ENCODE measurements at regions not wholly inside any gene's neighbourhood (a gene's known extent, or its start where the extent isn't known, plus 50 kb on each side); places are given as distances from the start of the nearest gene placed in this dataset.

GRCh38 chr15:35209838-35210237 is 124.7 kb upstream of the NANOGP8 start:
- ATAC-seq (no peak), DNase-seq (no peak)
- H3K27ac ChIP-seq (ENCODE audit: low read length) = no peak overlapping the region
- H3K9me3 ChIP-seq (ENCODE audit: control insufficient read depth, insufficient read depth, low read length) = no peaks in the 10 kb centered on the region
- intact Hi-C loops (cut with micrococcal nuclease) = no loop called here
- Mint-ChIP-seq H3K4me1 (no peaks in the 10 kb centered on the region), H3K27me3 (ENCODE audit: low read depth in 2 of 2) (no peaks in the 10 kb centered on the region), H3K4me3 (no peak overlapping the region), H3K36me3 (no peaks in the 10 kb centered on the region), H3K9me3 (peaks cover 2% of the 10 kb centered on the region in 2 donors), H3K27ac (no peak overlapping the region)
- no peak overlapping the region for H3K4me3 ChIP-seq (ENCODE audit: low read length)
- no peaks in the 10 kb centered on the region for H3K36me3 ChIP-seq (ENCODE audit: control insufficient read depth, insufficient read depth, low read length)
- WGBS (ENCODE audit: insufficient coverage) = no CpG with 5 or more reads among the region's 1 CpG
- no peaks in the 10 kb centered on the region for H3K27me3 ChIP-seq (ENCODE audit: control insufficient read depth, insufficient read depth, low read length)
- TF ChIP-seq CTCF (IDR thresholded peaks at IDR 0.05) = no peak
- no peaks in the 10 kb centered on the region for H3K4me1 ChIP-seq (ENCODE audit: control insufficient read depth, insufficient read depth, low read length)

GRCh38 chr15:35208353-35208752 is 123.3 kb upstream of the NANOGP8 start:
- H3K27me3 Mint-ChIP-seq (ENCODE audit: low read depth in 2 of 2) = no peaks in the 10 kb centered on the region
- peaks cover 0 to 2% of the 10 kb centered on the region in 2 donors for H3K9me3 Mint-ChIP-seq
- no peaks in the 10 kb centered on the region for H3K36me3 ChIP-seq (ENCODE audit: control insufficient read depth, insufficient read depth, low read length)
- TF ChIP-seq CTCF (IDR thresholded peaks at IDR 0.05) = no peak
- intact Hi-C loops (cut with micrococcal nuclease) = no loop called here
- H3K27ac Mint-ChIP-seq = no peak overlapping the region
- H3K36me3 Mint-ChIP-seq = no peaks in the 10 kb centered on the region
- no peak overlapping the region for H3K4me3 Mint-ChIP-seq
- H3K27ac ChIP-seq (ENCODE audit: low read length) = no peak overlapping the region
- H3K4me3 ChIP-seq (ENCODE audit: low read length) = no peak overlapping the region
- ATAC-seq = no peak
- H3K4me1 Mint-ChIP-seq = no peaks in the 10 kb centered on the region
- WGBS (ENCODE audit: insufficient coverage) = 80% methylated on average over 2 of the region's 3 CpGs
- no peaks in the 10 kb centered on the region for H3K27me3 ChIP-seq (ENCODE audit: control insufficient read depth, insufficient read depth, low read length)
- H3K4me1 ChIP-seq (ENCODE audit: control insufficient read depth, insufficient read depth, low read length) = no peaks in the 10 kb centered on the region
- no peaks in the 10 kb centered on the region for H3K9me3 ChIP-seq (ENCODE audit: control insufficient read depth, insufficient read depth, low read length)
- no peak for DNase-seq

- Mint-ChIP-seq H3K4me3 (no peak overlapping the region), H3K27ac (no peak overlapping the region), H3K36me3 (no peaks in the 10 kb centered on the region), H3K27me3 (ENCODE audit: low read depth in 2 of 2) (no peaks in the 10 kb centered on the region), H3K4me1 (no peaks in the 10 kb centered on the region), H3K9me3 (no peaks in the 10 kb centered on the region)
- ATAC-seq = no peak
- intact Hi-C loops (cut with micrococcal nuclease) = no loop called here
- WGBS (ENCODE audit: insufficient coverage) = no CpG with 5 or more reads among the region's 2 CpGs
- no peaks in the 10 kb centered on the region for H3K4me1 ChIP-seq (ENCODE audit: control insufficient read depth, insufficient read depth, low read length)
- no peaks in the 10 kb centered on the region for H3K36me3 ChIP-seq (ENCODE audit: control insufficient read depth, insufficient read depth, low read length)
- H3K27me3 ChIP-seq (ENCODE audit: control insufficient read depth, insufficient read depth, low read length) = no peaks in the 10 kb centered on the region
- no peak overlapping the region for H3K27ac ChIP-seq (ENCODE audit: low read length)
- H3K9me3 ChIP-seq (ENCODE audit: control insufficient read depth, insufficient read depth, low read length) = no peaks in the 10 kb centered on the region
- no peak for TF ChIP-seq CTCF (IDR thresholded peaks at IDR 0.05)
- no peak for DNase-seq
- H3K4me3 ChIP-seq (ENCODE audit: low read length) = no peak overlapping the region
Observed at GRCh38 chr15:35206060-35206675, 121.1 kb upstream of the NANOGP8 start.

- no peak overlapping the region for H3K4me3 ChIP-seq (ENCODE audit: low read length)
- H3K36me3 Mint-ChIP-seq = no peaks in the 10 kb centered on the region
- H3K27ac Mint-ChIP-seq = no peak overlapping the region
- ATAC-seq (no peak), DNase-seq (no peak)
- H3K9me3 ChIP-seq (ENCODE audit: control insufficient read depth, insufficient read depth, low read length) = no peaks in the 10 kb centered on the region
- H3K4me1 ChIP-seq (ENCODE audit: control insufficient read depth, insufficient read depth, low read length) = no peaks in the 10 kb centered on the region
- 88% methylated on average over 1 of the region's 1 CpG for WGBS (ENCODE audit: insufficient coverage)
- peaks cover 0 to 3% of the 10 kb centered on the region in 2 donors for H3K9me3 Mint-ChIP-seq
- no peak overlapping the region for H3K4me3 Mint-ChIP-seq
- no peak overlapping the region for H3K27ac ChIP-seq (ENCODE audit: low read length)
- no peaks in the 10 kb centered on the region for H3K27me3 Mint-ChIP-seq (ENCODE audit: low read depth in 2 of 2)
- no peak for TF ChIP-seq CTCF (IDR thresholded peaks at IDR 0.05)
- no peaks in the 10 kb centered on the region for H3K27me3 ChIP-seq (ENCODE audit: control insufficient read depth, insufficient read depth, low read length)
- no peaks in the 10 kb centered on the region for H3K36me3 ChIP-seq (ENCODE audit: control insufficient read depth, insufficient read depth, low read length)
- H3K4me1 Mint-ChIP-seq = no peaks in the 10 kb centered on the region
- intact Hi-C loops (cut with micrococcal nuclease) = no loop called here
Observed at GRCh38 chr15:35198197-35198596, 113.1 kb upstream of the NANOGP8 start.
